ENCODE measurements at regions not wholly inside any gene's neighbourhood (a gene's known extent, or its start where the extent isn't known, plus 50 kb on each side); places are given as distances from the start of the nearest gene placed in this dataset.

DNA sequence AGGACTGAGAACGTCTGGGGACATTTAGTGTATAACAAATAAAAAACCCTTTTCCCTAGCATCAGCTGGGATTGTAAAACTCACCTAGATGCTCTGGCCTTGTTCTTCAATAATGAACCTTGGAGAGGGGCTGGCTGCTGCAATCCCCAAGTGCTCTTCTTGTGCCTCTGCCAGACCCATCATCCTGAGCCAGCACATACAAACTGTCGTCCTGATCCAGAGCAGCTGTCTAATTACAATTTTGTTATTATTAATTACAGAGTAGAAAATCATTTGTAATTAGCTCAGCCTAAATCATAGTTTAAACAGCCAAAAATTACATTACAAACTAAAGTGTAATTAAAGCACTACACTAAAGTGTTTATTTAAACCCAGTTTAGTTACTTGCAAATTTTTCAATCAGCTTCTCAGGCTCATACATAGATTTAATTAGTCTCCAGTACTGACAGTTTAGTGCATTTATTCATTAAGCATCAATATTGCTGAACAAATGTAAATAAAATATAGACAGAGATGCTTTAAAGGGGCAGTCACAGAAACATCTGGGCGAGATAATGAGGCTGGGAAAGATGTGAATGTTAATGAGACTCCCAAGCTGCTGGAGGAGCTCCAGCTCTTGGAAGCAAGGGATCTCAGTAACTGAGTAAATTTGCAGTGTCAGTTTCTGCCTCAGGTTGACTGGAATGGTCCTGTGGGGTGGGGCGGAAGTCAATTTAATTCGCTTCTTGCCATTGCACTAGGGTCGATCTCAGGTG lies 632.3 kb upstream of the TLE4 start:
- Histone ChIP-seq H3K27ac (no peak overlapping the region), H3K4me3 (no peak overlapping the region)
- no peak for DNase-seq (ENCODE audit: low spot score)
- TF ChIP-seq, protein P1, sequence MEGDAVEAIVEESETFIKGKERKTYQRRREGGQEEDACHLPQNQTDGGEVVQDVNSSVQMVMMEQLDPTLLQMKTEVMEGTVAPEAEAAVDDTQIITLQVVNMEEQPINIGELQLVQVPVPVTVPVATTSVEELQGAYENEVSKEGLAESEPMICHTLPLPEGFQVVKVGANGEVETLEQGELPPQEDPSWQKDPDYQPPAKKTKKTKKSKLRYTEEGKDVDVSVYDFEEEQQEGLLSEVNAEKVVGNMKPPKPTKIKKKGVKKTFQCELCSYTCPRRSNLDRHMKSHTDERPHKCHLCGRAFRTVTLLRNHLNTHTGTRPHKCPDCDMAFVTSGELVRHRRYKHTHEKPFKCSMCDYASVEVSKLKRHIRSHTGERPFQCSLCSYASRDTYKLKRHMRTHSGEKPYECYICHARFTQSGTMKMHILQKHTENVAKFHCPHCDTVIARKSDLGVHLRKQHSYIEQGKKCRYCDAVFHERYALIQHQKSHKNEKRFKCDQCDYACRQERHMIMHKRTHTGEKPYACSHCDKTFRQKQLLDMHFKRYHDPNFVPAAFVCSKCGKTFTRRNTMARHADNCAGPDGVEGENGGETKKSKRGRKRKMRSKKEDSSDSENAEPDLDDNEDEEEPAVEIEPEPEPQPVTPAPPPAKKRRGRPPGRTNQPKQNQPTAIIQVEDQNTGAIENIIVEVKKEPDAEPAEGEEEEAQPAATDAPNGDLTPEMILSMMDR (IDR thresholded peaks at IDR 0.05): no peak

DNA sequence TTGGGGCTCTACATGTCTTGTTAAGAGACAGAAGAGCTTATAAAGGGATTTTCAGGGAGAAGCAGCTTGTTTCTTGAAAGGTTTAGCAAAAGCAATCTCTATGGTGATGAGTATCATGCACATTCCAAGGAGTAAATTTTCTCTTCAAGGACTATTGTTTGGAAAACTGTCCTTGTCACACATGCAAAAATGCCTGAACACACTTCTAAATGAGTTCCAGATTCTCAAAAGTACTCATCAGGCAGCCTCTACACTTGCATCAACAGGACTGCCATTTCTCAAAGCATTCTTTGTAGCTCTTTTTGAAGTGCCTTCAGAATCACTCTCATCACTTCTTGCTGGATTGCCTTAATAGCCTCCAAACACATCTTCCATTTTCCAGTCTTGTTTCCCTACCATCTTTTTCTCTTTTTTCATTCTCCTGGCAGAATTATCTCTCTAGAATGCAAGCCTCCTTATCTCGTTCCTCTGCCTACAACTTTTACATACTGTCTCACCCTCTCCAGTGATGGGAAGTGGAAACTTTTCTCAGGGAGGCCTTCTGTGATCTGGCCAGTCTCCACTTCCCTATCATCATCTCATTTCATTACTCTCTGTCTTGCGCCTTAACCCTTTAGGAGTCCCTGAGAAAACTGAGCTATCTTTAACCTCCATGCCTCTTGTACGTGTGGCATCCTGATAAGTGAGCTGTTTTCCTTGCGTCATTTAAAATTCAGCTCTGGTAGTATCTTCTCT lies 631.5 kb upstream of the TLE4 start:
- no peak for DNase-seq (ENCODE audit: low spot score)
- Histone ChIP-seq H3K4me3 (no peak overlapping the region), H3K27ac (no peak overlapping the region)
- TF ChIP-seq, protein P1 (IDR thresholded peaks at IDR 0.05): no peak

DNA sequence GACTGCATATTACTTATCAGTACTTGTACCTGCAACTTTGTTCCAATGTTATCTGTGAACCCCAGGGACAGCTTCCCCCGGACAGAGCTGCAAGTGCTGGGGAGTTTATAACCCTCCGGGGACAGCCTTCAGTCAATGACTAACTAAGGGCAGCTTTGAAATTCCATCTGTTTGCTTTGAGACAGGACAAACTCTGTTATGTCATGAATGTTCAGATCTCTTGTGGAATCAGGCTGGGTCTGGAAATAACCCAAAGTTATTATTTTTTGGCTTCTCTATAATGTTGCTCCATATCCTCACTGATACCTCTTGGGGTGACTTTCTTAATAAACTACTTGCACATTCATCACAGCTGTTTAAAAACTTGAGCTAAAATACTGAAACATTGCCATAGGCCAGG lies 617.5 kb upstream of the TLE4 start:
- DNase-seq (ENCODE audit: low spot score): no peak
- H3K4me3 ChIP-seq: no peak overlapping the region
- TF ChIP-seq, protein P1 (IDR thresholded peaks at IDR 0.05): no peak

DNA sequence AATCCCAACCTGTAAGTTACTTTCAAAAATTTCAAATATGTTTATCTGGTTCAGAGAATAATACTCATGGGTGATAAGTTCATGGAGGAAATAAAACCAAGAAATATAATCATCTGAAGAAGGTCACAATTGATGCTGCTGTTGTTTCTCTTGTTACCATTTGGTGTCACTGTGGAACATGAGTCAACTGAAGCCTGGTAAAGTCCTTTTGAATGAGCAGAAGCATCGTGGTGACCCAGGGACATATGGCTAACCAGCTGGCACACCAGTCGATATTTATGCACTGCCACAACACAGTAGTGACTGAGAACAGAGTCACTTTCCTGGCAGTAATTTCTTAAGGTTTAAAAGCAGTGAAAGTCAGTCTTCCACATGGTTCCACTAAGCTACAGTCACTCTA lies 612.9 kb upstream of the TLE4 start:
- no peak overlapping the region for H3K4me3 ChIP-seq
- no peak overlapping the region for H3K27ac ChIP-seq
- TF ChIP-seq, protein P1 (IDR thresholded peaks at IDR 0.05): no peak
- DNase-seq (ENCODE audit: low spot score): no peak

More for the DNA sequence above, 617.5 kb upstream of the TLE4 start:
- no peak overlapping the region for H3K27ac ChIP-seq

DNA sequence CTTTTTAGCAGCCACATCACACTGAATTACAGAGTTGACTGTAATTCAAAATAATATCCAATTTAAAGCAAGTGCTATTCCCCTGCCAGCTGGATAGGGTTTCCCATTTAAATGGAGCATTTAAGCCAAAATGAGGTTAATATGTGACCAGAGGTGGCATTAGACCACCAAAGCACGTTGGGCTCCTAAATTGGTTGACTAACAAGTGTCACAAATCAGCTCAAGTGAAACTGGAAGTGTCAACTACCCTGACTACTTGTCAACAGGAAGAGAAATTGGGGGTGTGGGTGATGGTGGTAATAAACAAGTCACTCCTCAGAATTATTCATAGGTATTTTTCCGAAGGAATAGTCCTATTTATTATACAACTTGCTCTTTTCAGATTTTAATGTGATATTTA lies 609.6 kb upstream of the TLE4 start:
- H3K4me3 ChIP-seq: no peak overlapping the region
- H3K27ac ChIP-seq: no peak overlapping the region
- TF ChIP-seq, protein P1 (IDR thresholded peaks at IDR 0.05): no peak
- no peak for DNase-seq (ENCODE audit: low spot score)

DNA sequence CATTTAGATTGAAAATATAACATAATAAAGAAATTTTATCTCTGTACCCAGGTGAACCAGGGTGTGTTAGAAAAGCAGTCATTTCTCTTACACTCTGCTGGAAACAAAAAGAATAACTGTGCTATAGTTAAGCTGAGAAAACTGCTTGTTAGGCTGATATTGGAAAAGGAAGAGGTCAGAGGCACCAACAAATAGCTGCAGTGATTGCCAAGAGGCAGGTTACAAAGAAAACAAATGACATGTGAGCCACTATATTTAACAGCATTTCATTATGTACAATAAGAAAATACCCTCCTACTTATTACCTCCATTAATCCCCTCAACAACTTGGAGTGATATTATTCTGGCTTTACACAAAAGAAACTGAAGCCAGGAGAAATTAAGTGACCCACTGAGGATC lies 607.9 kb upstream of the TLE4 start:
- Histone ChIP-seq H3K4me3 (no peak overlapping the region), H3K27ac (no peak overlapping the region)
- no peak for DNase-seq (ENCODE audit: low spot score)
- TF ChIP-seq, protein P1 (IDR thresholded peaks at IDR 0.05): no peak

All from coronary artery (tissue), 2 donors.